Spleen (tissue), 7 donors: ENCODE measurements at regions not wholly inside any gene's neighbourhood (a gene's known extent, or its start where the extent isn't known, plus 50 kb on each side); places are given as distances from the start of the nearest gene placed in this dataset.
"Not testable (repeated sequence)": the region's sequence is repeated elsewhere in the genome, so short reads cannot be mapped to it uniquely, and the experiment has no call there.

ENCODE experiments used
- CTCF ChIP-seq, 11 experiments: fragments of 200-600 bp in 7 of 11; fragments of 450-650 bp in 4 of 11; sonication (generic) in 4 of 11; IDR thresholded peaks in 8 of 11; conservative IDR thresholded peaks in 3 of 11; 1 replicate in 7 of 11; 2 replicates in 4 of 11; pipeline versions ENCODE4 v1.4.0 to v1.8.0; 2016 to 2021; ENCODE audit warnings: antibody characterized with exemption in 11 of 11, inconsistent platforms in 4 of 11, mild to moderate bottlenecking in 1 of 11
- POLR2A ChIP-seq, 3 donors: fragments of 450-650 bp; IDR thresholded peaks; one replicate each; pipeline ENCODE4 v1.5.1; 2017; ENCODE audit warnings: antibody characterized with exemption in 3 of 3, mild to moderate bottlenecking in 1 of 3
- POLR2AphosphoS5 ChIP-seq, 3 donors: sonication (generic); formaldehyde crosslinking; IDR thresholded peaks; one replicate each; pipeline ENCODE4 v1.5.1; 2017; ENCODE audit warnings: antibody characterized with exemption in 3 of 3
- donor health status: DM: no; HTN: no; CAD: no; lungs with moderate emphysema.
- donor health status: DM: no; HTN: no; CAD: no.
- donor health status: DM: no; HTN: no; CAD: no.

- TF ChIP-seq CTCF (IDR thresholded peaks at IDR 0.05 in 8 of 11, conservative IDR thresholded peaks at IDR 0.05 in 3 of 11); POLR2AphosphoS5 (IDR thresholded peaks at IDR 0.05); POLR2A (IDR thresholded peaks at IDR 0.05): not testable (repeated sequence)
Measured at GRCh38 chr22:27324908-27325307, 476.6 kb downstream of the MN1 start.
